ENCODE measurements at regions not wholly inside any gene's neighbourhood (a gene's known extent, or its start where the extent isn't known, plus 50 kb on each side); places are given as distances from the start of the nearest gene placed in this dataset.

GRCh38 chr16:7177875-7178274 is 154.8 kb upstream of the RBFOX1 start:
- Mint-ChIP-seq H3K4me1 (ENCODE audit: low read depth) (no peaks in the 10 kb centered on the region), H3K36me3 (ENCODE audit: low read depth) (no peaks in the 10 kb centered on the region), H3K27ac (ENCODE audit: unreplicated experiment) (no peak overlapping the region), H3K27me3 (ENCODE audit: low read depth) (no peaks in the 10 kb centered on the region), H3K4me3 (ENCODE audit: unreplicated experiment) (no peak overlapping the region), H3K9me3 (ENCODE audit: low read depth) (peaks cover 37% of the 10 kb centered on the region)
- DNase-seq (ENCODE audit: low spot score) = no peak
- TF ChIP-seq, protein P1, sequence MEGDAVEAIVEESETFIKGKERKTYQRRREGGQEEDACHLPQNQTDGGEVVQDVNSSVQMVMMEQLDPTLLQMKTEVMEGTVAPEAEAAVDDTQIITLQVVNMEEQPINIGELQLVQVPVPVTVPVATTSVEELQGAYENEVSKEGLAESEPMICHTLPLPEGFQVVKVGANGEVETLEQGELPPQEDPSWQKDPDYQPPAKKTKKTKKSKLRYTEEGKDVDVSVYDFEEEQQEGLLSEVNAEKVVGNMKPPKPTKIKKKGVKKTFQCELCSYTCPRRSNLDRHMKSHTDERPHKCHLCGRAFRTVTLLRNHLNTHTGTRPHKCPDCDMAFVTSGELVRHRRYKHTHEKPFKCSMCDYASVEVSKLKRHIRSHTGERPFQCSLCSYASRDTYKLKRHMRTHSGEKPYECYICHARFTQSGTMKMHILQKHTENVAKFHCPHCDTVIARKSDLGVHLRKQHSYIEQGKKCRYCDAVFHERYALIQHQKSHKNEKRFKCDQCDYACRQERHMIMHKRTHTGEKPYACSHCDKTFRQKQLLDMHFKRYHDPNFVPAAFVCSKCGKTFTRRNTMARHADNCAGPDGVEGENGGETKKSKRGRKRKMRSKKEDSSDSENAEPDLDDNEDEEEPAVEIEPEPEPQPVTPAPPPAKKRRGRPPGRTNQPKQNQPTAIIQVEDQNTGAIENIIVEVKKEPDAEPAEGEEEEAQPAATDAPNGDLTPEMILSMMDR (IDR thresholded peaks at IDR 0.05) = no peak

DNA sequence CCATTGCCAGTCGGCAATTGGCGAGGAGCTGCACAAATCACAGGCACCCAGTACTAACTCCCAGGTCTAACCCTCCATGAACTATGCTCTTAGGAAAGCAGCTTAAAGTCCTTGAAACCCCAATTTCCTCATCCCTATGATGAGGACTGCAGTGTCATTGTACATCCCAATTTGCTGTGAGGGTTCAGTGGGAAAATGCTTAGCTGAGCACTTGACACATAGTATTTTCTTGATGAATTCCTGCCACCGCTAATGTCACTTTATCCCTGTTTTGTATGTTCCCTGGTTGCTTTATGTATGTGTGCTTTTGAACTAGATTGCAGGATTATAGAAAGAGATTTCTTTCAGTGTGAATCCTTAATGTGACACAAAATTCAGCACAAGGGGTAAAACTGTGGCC is 161.5 kb upstream of the RBFOX1 start:
- no peak overlapping the region for H3K27ac Mint-ChIP-seq (ENCODE audit: unreplicated experiment)

GRCh38 chr16:7167626-7168025 is 165.0 kb upstream of the RBFOX1 start:
- no peak for DNase-seq (ENCODE audit: low spot score)
- peaks cover 42% of the 10 kb centered on the region for H3K9me3 Mint-ChIP-seq (ENCODE audit: low read depth)
- TF ChIP-seq, protein P1 (IDR thresholded peaks at IDR 0.05) = no peak
- no peaks in the 10 kb centered on the region for H3K27me3 Mint-ChIP-seq (ENCODE audit: low read depth)
- no peaks in the 10 kb centered on the region for H3K36me3 Mint-ChIP-seq (ENCODE audit: low read depth)
- H3K4me1 Mint-ChIP-seq (ENCODE audit: low read depth) = no peaks in the 10 kb centered on the region
- no peak overlapping the region for H3K4me3 Mint-ChIP-seq (ENCODE audit: unreplicated experiment)
- H3K27ac Mint-ChIP-seq (ENCODE audit: unreplicated experiment) = no peak overlapping the region

More for the DNA sequence above, 161.5 kb upstream of the RBFOX1 start:
- Mint-ChIP-seq H3K36me3 (ENCODE audit: low read depth) (no peaks in the 10 kb centered on the region), H3K4me3 (ENCODE audit: unreplicated experiment) (no peak overlapping the region), H3K9me3 (ENCODE audit: low read depth) (peaks cover 41% of the 10 kb centered on the region), H3K27me3 (ENCODE audit: low read depth) (no peaks in the 10 kb centered on the region), H3K4me1 (ENCODE audit: low read depth) (no peaks in the 10 kb centered on the region)
- TF ChIP-seq, protein P1 (IDR thresholded peaks at IDR 0.05) = no peak
- DNase-seq (ENCODE audit: low spot score) = no peak

DNA sequence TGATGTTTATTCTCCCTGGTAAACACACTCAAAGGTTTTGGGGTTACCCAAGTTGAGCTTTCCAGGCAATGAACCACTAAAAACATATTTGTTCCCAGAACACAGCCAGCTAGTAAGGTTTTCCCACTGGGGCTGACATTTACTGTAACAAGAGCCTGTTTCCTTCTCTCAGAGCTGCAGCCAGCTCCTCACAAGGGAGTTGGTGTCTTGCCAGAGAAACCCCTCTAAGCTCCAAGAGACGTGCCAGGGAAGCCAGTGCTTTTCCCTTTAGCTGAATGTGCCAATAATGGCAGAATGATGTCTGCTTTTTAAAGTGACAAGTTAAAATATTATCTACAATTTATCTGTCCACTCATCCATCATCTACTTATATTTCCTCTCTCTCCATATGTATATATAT is 170.8 kb upstream of the RBFOX1 start:
- DNase-seq (ENCODE audit: low spot score) = no peak
- no peak overlapping the region for H3K27ac Mint-ChIP-seq (ENCODE audit: unreplicated experiment)
- no peak overlapping the region for H3K4me3 Mint-ChIP-seq (ENCODE audit: unreplicated experiment)
- no peaks in the 10 kb centered on the region for H3K27me3 Mint-ChIP-seq (ENCODE audit: low read depth)
- peaks cover 30% of the 10 kb centered on the region for H3K9me3 Mint-ChIP-seq (ENCODE audit: low read depth)
- H3K36me3 Mint-ChIP-seq (ENCODE audit: low read depth) = no peaks in the 10 kb centered on the region
- no peaks in the 10 kb centered on the region for H3K4me1 Mint-ChIP-seq (ENCODE audit: low read depth)
- TF ChIP-seq, protein P1 (IDR thresholded peaks at IDR 0.05) = no peak

- Mint-ChIP-seq H3K4me3 (ENCODE audit: unreplicated experiment) (no peak overlapping the region), H3K9me3 (ENCODE audit: low read depth) (peaks cover 22% of the 10 kb centered on the region), H3K27me3 (ENCODE audit: low read depth) (no peaks in the 10 kb centered on the region), H3K4me1 (ENCODE audit: low read depth) (no peaks in the 10 kb centered on the region), H3K27ac (ENCODE audit: unreplicated experiment) (no peak overlapping the region), H3K36me3 (ENCODE audit: low read depth) (no peaks in the 10 kb centered on the region)
- TF ChIP-seq, protein P1 (IDR thresholded peaks at IDR 0.05) = no peak
- DNase-seq (ENCODE audit: low spot score) = no peak
These were observed 172.6 kb upstream of the RBFOX1 start for GRCh38 chr16:7160093-7160492.

All from chondrocyte (in vitro differentiated cells).